ENCODE measurements at regions not wholly inside any gene's neighbourhood (a gene's known extent, or its start where the extent isn't known, plus 50 kb on each side); places are given as distances from the start of the nearest gene placed in this dataset.

DNA sequence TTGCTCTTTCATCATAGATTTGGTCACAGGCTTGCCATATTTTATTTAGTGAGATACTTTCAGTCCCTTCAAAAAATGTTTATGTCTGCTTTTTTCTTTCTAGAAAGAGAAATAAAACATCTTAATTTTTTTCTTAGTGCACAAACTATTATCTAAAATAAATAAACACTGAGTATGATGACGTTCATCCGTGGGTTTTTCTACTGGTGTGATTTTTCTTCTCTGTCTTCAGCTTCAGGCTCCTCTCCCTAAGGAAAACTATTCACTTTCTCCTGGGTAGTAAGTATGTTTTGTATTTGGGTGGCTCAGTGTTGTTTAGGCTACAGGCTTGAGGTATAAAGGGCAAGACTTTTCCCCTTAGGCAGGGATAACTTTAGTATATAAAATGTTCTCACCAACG lies 154.7 kb downstream of the DACT1 start:
- TF ChIP-seq POLR2A (IDR thresholded peaks at IDR 0.05; ENCODE audit: low read depth, low read length) (no peak), POU2F2 (IDR thresholded peaks at IDR 0.05; ENCODE audit: low read depth, low read length) (no peak)
